Cardiac muscle cell (in vitro differentiated cells and primary cell): ENCODE measurements at regions not wholly inside any gene's neighbourhood (a gene's known extent, or its start where the extent isn't known, plus 50 kb on each side); places are given as distances from the start of the nearest gene placed in this dataset.
"Not testable (repeated sequence)": the region's sequence is repeated elsewhere in the genome, so short reads cannot be mapped to it uniquely, and the experiment has no call there.

Experiments
- DNase-seq, 2 donors: peaks; one replicate each; pipeline versions ENCODE4 v3.0.0 to v3.0.0-alpha.2; 2010 to 2017; ENCODE audit warnings: low read depth in 1 of 2, low spot score in 1 of 2
- H3K27ac ChIP-seq: fragments of 200-600 bp; sonication (generic); 2 replicates; pipeline ENCODE4 v1.5.1; 2016
- H3K27me3 ChIP-seq: fragments of 200-600 bp; sonication (generic); 2 replicates; pipeline ENCODE4 v1.6.0; 2016; ENCODE audit warnings: control low read depth
- H3K36me3 ChIP-seq: fragments of 200-600 bp; sonication (generic); 2 replicates; pipeline ENCODE4 v1.5.1; 2016; ENCODE audit warnings: control low read depth
- H3K4me1 ChIP-seq: fragments of 200-600 bp; sonication (generic); 2 replicates; pipeline ENCODE4 v1.8.1; 2017; ENCODE audit warnings: low read depth, mild to moderate bottlenecking, mixed run types
- H3K4me3 ChIP-seq: fragments of 200-600 bp; sonication (generic); 2 replicates; pipeline ENCODE4 v1.5.1; 2016; ENCODE audit warnings: mild to moderate bottlenecking
- H3K9me3 ChIP-seq: fragments of 200-600 bp; sonication (generic); 2 replicates; pipeline ENCODE4 v1.5.1; 2017; ENCODE audit warnings: low read depth, mild to moderate bottlenecking, control low read depth
- CTCF ChIP-seq: IDR thresholded peaks from 2 replicates; pipeline ENCODE4 v1.5.1; 2012; ENCODE audit warnings: low read depth, mild to moderate bottlenecking, low read length

- H3K27ac ChIP-seq, result no peak overlapping the region
- no peaks in the 10 kb centered on the region for H3K9me3 ChIP-seq
- H3K4me1 ChIP-seq, result no peaks in the 10 kb centered on the region
- no peaks in the 10 kb centered on the region for H3K27me3 ChIP-seq
- TF ChIP-seq CTCF, result no peak
- no peaks in the 10 kb centered on the region for H3K36me3 ChIP-seq
- no peak overlapping the region for H3K4me3 ChIP-seq
- no peak for DNase-seq
Measured at GRCh38 chr11:46181387-46181786, 60.1 kb upstream of the PHF21A start.

GRCh38 chr11:46180736-46181135, 59.5 kb upstream of the PHF21A start:
- DNase-seq, result no peak
- H3K27ac ChIP-seq, result no peak overlapping the region
- no peaks in the 10 kb centered on the region for H3K4me1 ChIP-seq
- TF ChIP-seq CTCF, result no peak
- H3K36me3 ChIP-seq, result no peaks in the 10 kb centered on the region
- no peaks in the 10 kb centered on the region for H3K27me3 ChIP-seq
- H3K9me3 ChIP-seq, result no peaks in the 10 kb centered on the region
- no peak overlapping the region for H3K4me3 ChIP-seq

DNA sequence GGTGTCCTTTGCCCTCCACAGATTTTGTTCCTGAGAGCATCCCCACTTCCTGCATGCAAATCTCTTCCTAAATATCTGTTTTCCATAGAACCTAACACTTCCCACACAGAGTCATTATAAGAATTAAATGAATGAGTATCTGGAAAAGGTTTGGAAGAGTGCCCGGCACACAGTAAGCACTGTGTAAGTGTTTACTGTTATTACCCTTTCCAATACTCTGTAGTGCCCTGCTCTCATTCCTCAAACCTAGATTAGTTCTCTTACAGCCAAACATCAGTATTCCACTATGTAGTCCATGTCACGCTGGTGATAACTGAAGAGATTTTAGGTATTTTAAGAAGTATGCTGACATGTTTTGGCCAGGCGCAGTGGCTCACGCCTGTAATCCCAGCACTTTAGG, 57.3 kb upstream of the PHF21A start:
- TF ChIP-seq CTCF, result no peak
- no peak for DNase-seq
- H3K9me3 ChIP-seq, result no peaks in the 10 kb centered on the region
- no peaks in the 10 kb centered on the region for H3K36me3 ChIP-seq
- no peaks in the 10 kb centered on the region for H3K4me1 ChIP-seq
- no peak overlapping the region for H3K4me3 ChIP-seq
- no peaks in the 10 kb centered on the region for H3K27me3 ChIP-seq
- H3K27ac ChIP-seq, result no peak overlapping the region

- no peaks in the 10 kb centered on the region for H3K4me1 ChIP-seq
- no peak overlapping the region for H3K27ac ChIP-seq
- no peaks in the 10 kb centered on the region for H3K36me3 ChIP-seq
- DNase-seq, result no peak
- no peaks in the 10 kb centered on the region for H3K9me3 ChIP-seq
- H3K4me3 ChIP-seq, result no peak overlapping the region
- TF ChIP-seq CTCF, result no peak
- no peaks in the 10 kb centered on the region for H3K27me3 ChIP-seq
Measured at GRCh38 chr11:46176421-46176820, 55.2 kb upstream of the PHF21A start.

GRCh38 chr11:46175401-46176002, 54.2 kb upstream of the PHF21A start:
- no peaks in the 10 kb centered on the region for H3K27me3 ChIP-seq
- TF ChIP-seq CTCF, result no peak
- H3K27ac ChIP-seq, result no peak overlapping the region
- H3K36me3 ChIP-seq, result no peaks in the 10 kb centered on the region
- H3K4me1 ChIP-seq, result no peaks in the 10 kb centered on the region
- no peaks in the 10 kb centered on the region for H3K9me3 ChIP-seq
- DNase-seq, result no peak
- H3K4me3 ChIP-seq, result no peak overlapping the region

DNA sequence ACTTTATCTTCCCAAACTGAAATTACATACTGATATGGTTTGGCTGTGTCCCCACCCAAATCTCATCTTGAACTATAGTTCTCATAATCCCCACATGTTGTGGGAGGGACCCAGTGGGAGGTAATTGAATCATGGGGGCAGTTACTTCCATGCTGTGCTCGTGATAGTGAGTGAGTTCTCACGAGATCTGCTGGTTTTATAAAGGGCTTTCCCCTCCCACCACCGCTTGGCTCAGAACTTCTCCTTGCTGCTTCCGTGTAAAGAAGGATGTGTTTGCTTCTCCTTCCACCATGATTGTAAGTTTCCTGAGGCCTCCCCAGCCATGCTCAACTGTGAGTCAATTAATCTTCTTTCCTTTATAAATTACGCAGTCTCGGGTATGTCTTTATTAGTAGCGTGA, 50.4 kb upstream of the PHF21A start:
- not testable (repeated sequence) for H3K27ac ChIP-seq, H3K4me3 ChIP-seq, DNase-seq, H3K27me3 ChIP-seq, H3K4me1 ChIP-seq, H3K9me3 ChIP-seq, H3K36me3 ChIP-seq
